ENCODE measurements at regions not wholly inside any gene's neighbourhood (a gene's known extent, or its start where the extent isn't known, plus 50 kb on each side); places are given as distances from the start of the nearest gene placed in this dataset.

- peak overlapping the region; percentile 59 to 60 for H3K4me3 ChIP-seq (ENCODE audit: low read depth in 1 of 2, low read length in 2 of 2)
- H3K36me3 ChIP-seq (ENCODE audit: control insufficient read depth in 1 of 2, insufficient read depth in 2 of 2, low read length in 2 of 2): no peaks in the 10 kb centered on the region
- H3K4me1 ChIP-seq (ENCODE audit: control insufficient read depth in 1 of 2, insufficient read depth in 2 of 2, low read length in 2 of 2): peaks cover 8 to 15% of the 10 kb centered on the region in 2 donors
- H3K27me3 ChIP-seq (ENCODE audit: low read depth, low read length): no peaks in the 10 kb centered on the region
- H3K27ac ChIP-seq (ENCODE audit: low read length): peak overlapping the region; percentile 97
- no peaks in the 10 kb centered on the region for H3K9me3 ChIP-seq (ENCODE audit: control insufficient read depth in 1 of 2, low read length in 2 of 2)
Observed at GRCh38 chrX:40174854-40175510, 77.2 kb upstream of the BCOR start.

DNA sequence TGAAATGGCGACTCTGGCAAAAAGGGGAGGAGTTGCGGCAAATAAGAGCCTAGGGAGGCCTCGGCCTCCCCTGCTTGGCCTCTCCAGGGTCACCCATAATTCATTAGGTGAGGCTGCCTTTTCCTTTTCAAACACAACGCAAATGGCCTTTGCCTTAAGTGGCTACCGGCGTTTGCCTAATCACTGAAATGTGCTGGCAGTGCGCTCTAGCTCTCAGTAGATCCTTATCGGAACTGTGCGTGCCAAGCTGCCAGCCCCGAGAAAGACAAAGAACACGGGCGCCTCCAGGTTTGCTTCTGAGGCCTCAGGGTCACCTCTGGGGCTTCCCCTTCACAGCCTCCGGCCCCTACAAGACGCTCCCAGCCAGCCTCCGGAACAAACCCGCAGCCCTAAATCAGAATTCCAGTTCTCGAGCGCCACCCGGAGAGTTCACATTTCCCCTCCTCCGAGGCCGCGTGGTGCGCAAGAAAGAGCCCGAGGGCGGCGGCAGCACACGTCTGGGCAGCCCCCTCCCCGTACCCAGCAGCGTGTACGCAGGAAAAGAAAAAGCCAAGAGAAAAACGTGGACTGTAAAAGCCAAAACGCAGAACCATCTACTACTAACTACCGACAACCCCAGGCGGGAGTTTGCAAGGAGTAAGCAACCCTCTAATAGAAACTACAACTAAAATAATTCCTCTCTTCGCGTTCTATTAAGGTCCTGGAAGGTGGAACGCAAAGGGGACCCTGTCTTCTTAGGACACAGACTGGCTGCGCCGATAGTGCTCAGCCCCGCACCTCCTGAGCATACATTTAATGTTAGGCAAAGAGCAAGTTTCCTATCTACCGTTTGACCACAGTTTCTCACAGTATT, 76.5 kb upstream of the BCOR start:
- H3K36me3 ChIP-seq (ENCODE audit: control insufficient read depth in 1 of 2, insufficient read depth in 2 of 2, low read length in 2 of 2): no peaks in the 10 kb centered on the region
- peak overlapping the region; percentile 97 for H3K27ac ChIP-seq (ENCODE audit: low read length)
- H3K4me3 ChIP-seq (ENCODE audit: low read depth in 1 of 2, low read length in 2 of 2): peak overlapping the region in 1 of 2 donors; percentile 50
- peaks cover 8 to 19% of the 10 kb centered on the region in 2 donors for H3K4me1 ChIP-seq (ENCODE audit: control insufficient read depth in 1 of 2, insufficient read depth in 2 of 2, low read length in 2 of 2)
- no peaks in the 10 kb centered on the region for H3K9me3 ChIP-seq (ENCODE audit: control insufficient read depth in 1 of 2, low read length in 2 of 2)
- no peaks in the 10 kb centered on the region for H3K27me3 ChIP-seq (ENCODE audit: low read depth, low read length)

GRCh38 chrX:40173143-40174000, 75.6 kb upstream of the BCOR start:
- Histone ChIP-seq H3K4me1 (ENCODE audit: control insufficient read depth in 1 of 2, insufficient read depth in 2 of 2, low read length in 2 of 2) (peaks cover 8 to 21% of the 10 kb centered on the region in 2 donors), H3K27ac (ENCODE audit: low read length) (peak overlapping the region; percentile 97), H3K27me3 (ENCODE audit: low read depth, low read length) (no peaks in the 10 kb centered on the region), H3K9me3 (ENCODE audit: control insufficient read depth in 1 of 2, low read length in 2 of 2) (no peaks in the 10 kb centered on the region), H3K4me3 (ENCODE audit: low read depth in 1 of 2, low read length in 2 of 2) (peak overlapping the region in 1 of 2 donors; percentile 16), H3K36me3 (ENCODE audit: control insufficient read depth in 1 of 2, insufficient read depth in 2 of 2, low read length in 2 of 2) (no peaks in the 10 kb centered on the region)

- H3K4me1 ChIP-seq (ENCODE audit: control insufficient read depth in 1 of 2, insufficient read depth in 2 of 2, low read length in 2 of 2): peaks cover 8 to 21% of the 10 kb centered on the region in 2 donors
- H3K4me3 ChIP-seq (ENCODE audit: low read depth in 1 of 2, low read length in 2 of 2): peak overlapping the region; percentile 39 to 56
Observed at GRCh38 chrX:40172401-40173142, 74.8 kb upstream of the BCOR start.

DNA sequence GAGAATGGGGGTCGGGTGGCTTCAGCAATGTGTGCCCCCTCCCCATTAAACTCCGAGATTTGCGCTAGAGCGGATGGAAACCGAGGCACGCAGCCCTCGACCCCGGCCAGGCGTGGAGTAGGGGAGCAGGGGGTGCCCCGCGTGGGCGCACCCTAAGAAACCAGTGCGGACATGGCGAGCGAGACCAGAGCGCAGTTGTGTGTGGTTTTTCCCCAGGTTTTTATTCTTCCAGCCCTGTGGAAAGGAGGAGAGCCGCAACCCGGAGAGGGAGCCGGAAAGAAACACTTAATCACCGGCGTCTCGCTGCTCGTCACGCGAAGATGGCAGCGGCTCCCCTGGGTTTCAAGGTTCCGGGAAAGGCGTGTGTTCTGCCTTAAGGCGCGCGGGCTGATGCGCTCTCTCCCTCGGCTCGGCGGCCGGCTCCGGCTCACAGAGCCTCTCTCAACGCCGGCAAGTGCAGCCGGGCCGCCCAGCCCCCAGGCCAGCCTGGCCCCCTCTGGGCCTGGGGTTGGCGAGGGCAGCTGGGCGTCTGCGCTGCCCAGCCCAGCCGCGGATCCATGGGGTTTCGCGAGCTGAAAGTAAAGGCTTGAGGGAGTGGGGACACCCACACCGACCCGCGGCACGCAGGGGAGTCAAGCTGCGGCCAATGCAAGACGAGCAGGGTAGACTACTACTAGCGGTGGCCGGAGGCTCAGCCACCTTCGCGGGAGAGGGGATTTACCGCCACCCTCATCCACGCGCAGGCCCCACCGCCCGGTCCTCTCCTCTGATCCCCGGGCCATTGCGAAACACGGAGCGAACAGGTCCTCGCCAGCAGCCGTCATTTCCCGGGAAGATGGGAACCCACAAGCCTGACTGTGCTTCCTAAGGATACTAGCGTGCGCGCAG, 74.0 kb upstream of the BCOR start:
- no peaks in the 10 kb centered on the region for H3K9me3 ChIP-seq (ENCODE audit: control insufficient read depth in 1 of 2, low read length in 2 of 2)
- peak overlapping the region; percentile 60 for H3K27ac ChIP-seq (ENCODE audit: low read length)
- peak overlapping the region; percentile 39 to 56 for H3K4me3 ChIP-seq (ENCODE audit: low read depth in 1 of 2, low read length in 2 of 2)
- H3K36me3 ChIP-seq (ENCODE audit: control insufficient read depth in 1 of 2, insufficient read depth in 2 of 2, low read length in 2 of 2): no peaks in the 10 kb centered on the region
- peaks cover 8 to 21% of the 10 kb centered on the region in 2 donors for H3K4me1 ChIP-seq (ENCODE audit: control insufficient read depth in 1 of 2, insufficient read depth in 2 of 2, low read length in 2 of 2)
- H3K27me3 ChIP-seq (ENCODE audit: low read depth, low read length): no peaks in the 10 kb centered on the region

More at GRCh38 chrX:40172401-40173142, 74.8 kb upstream of the BCOR start:
- no peaks in the 10 kb centered on the region for H3K36me3 ChIP-seq (ENCODE audit: control insufficient read depth in 1 of 2, insufficient read depth in 2 of 2, low read length in 2 of 2)
- no peaks in the 10 kb centered on the region for H3K9me3 ChIP-seq (ENCODE audit: control insufficient read depth in 1 of 2, low read length in 2 of 2)
- no peaks in the 10 kb centered on the region for H3K27me3 ChIP-seq (ENCODE audit: low read depth, low read length)
- H3K27ac ChIP-seq (ENCODE audit: low read length): peak overlapping the region; percentile 97

- Histone ChIP-seq H3K27me3 (ENCODE audit: low read depth, low read length) (no peaks in the 10 kb centered on the region), H3K27ac (ENCODE audit: low read length) (peak overlapping the region; percentile 60), H3K9me3 (ENCODE audit: control insufficient read depth in 1 of 2, low read length in 2 of 2) (no peaks in the 10 kb centered on the region), H3K4me1 (ENCODE audit: control insufficient read depth in 1 of 2, insufficient read depth in 2 of 2, low read length in 2 of 2) (peaks cover 8 to 21% of the 10 kb centered on the region in 2 donors), H3K36me3 (ENCODE audit: control insufficient read depth in 1 of 2, insufficient read depth in 2 of 2, low read length in 2 of 2) (no peaks in the 10 kb centered on the region), H3K4me3 (ENCODE audit: low read depth in 1 of 2, low read length in 2 of 2) (peak overlapping the region; percentile 39 to 56)
Observed at GRCh38 chrX:40170830-40171512, 73.2 kb upstream of the BCOR start.

DNA sequence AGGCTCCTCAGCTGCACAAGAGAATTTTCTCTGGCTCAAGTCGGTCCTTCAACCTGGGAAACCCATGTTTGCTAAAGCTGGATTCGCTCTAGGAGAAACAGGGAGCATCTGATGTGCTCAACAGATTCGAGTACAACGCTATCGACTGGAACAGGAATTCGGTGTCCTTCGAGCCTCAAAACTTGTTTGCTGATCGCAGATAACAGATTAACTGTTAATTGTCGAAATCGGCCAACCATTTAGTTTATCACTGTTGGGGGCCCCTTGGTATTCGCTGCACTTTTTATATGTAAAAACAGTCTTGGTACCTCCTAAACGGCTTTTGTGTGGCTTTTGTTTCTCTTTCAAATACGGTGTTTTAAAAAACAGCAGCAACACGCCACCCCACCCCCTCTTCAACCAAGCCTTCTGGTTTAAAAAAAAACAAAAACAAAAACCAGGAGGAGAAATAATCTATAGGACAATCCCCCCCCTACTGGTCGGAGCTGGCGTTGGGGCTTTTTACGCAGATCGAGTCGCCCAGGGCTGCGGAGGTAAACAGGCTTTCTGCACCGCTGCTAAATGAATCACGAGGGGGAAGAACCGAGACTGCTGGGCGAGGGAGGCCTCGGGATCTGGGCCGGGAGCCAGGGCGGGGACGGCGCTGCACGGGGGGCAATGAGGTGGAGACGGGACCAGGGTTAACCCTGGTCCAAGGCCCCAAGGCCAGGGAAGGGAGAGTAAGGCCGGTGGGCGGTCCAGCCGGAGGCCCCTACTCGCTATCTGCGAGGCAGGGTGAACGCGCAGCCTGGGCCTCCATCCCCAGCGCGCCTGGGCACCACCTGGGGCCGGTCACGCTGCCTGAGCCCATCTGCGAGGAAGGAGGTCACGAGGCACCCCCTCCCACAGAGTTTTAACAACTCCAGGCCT, 71.7 kb upstream of the BCOR start:
- Histone ChIP-seq H3K27ac (ENCODE audit: low read length) (no peak overlapping the region), H3K9me3 (ENCODE audit: control insufficient read depth in 1 of 2, low read length in 2 of 2) (no peaks in the 10 kb centered on the region), H3K4me1 (ENCODE audit: control insufficient read depth in 1 of 2, insufficient read depth in 2 of 2, low read length in 2 of 2) (peaks cover 8 to 21% of the 10 kb centered on the region in 2 donors), H3K27me3 (ENCODE audit: low read depth, low read length) (no peaks in the 10 kb centered on the region), H3K36me3 (ENCODE audit: control insufficient read depth in 1 of 2, insufficient read depth in 2 of 2, low read length in 2 of 2) (no peaks in the 10 kb centered on the region), H3K4me3 (ENCODE audit: low read depth in 1 of 2, low read length in 2 of 2) (no peak overlapping the region)

- Histone ChIP-seq H3K9me3 (ENCODE audit: control insufficient read depth in 1 of 2, low read length in 2 of 2) (no peaks in the 10 kb centered on the region), H3K27ac (ENCODE audit: low read length) (no peak overlapping the region), H3K36me3 (ENCODE audit: control insufficient read depth in 1 of 2, insufficient read depth in 2 of 2, low read length in 2 of 2) (no peaks in the 10 kb centered on the region), H3K4me1 (ENCODE audit: control insufficient read depth in 1 of 2, insufficient read depth in 2 of 2, low read length in 2 of 2) (peaks cover 7 to 17% of the 10 kb centered on the region in 2 donors), H3K4me3 (ENCODE audit: low read depth in 1 of 2, low read length in 2 of 2) (peak overlapping the region in 1 of 2 donors; percentile 56), H3K27me3 (ENCODE audit: low read depth, low read length) (no peaks in the 10 kb centered on the region)
Observed at GRCh38 chrX:40168480-40169011, 70.8 kb upstream of the BCOR start.

Data from muscle layer of duodenum (tissue), 2 donors.